Right lobe of liver (tissue), 4 donors: ENCODE measurements at regions not wholly inside any gene's neighbourhood (a gene's known extent, or its start where the extent isn't known, plus 50 kb on each side); places are given as distances from the start of the nearest gene placed in this dataset.

ENCODE experiments used
- POLR2A ChIP-seq: fragments of 450-650 bp; IDR thresholded peaks from one replicate; pipeline ENCODE4 v1.6.1; 2017; ENCODE audit warnings: antibody characterized with exemption, mild to moderate bottlenecking
- TF ChIP-seq, protein P1 (sequence below), 4 donors: fragments of 200-600 bp in 3 of 4; fragments of 450-650 bp in 1 of 4; IDR thresholded peaks; one replicate each; pipeline versions ENCODE4 v1.5.1 to v1.8.0; 2016 to 2022; ENCODE audit warnings: antibody characterized with exemption in 4 of 4, mild to moderate bottlenecking in 2 of 4
- donor health status: DM: no; HTN: no; CAD: no.
- donor health status: DM: no; HTN: no; CAD: no.
- donor health status: DM: no; HTN: yes; CAD: no.

- TF ChIP-seq, protein P1, sequence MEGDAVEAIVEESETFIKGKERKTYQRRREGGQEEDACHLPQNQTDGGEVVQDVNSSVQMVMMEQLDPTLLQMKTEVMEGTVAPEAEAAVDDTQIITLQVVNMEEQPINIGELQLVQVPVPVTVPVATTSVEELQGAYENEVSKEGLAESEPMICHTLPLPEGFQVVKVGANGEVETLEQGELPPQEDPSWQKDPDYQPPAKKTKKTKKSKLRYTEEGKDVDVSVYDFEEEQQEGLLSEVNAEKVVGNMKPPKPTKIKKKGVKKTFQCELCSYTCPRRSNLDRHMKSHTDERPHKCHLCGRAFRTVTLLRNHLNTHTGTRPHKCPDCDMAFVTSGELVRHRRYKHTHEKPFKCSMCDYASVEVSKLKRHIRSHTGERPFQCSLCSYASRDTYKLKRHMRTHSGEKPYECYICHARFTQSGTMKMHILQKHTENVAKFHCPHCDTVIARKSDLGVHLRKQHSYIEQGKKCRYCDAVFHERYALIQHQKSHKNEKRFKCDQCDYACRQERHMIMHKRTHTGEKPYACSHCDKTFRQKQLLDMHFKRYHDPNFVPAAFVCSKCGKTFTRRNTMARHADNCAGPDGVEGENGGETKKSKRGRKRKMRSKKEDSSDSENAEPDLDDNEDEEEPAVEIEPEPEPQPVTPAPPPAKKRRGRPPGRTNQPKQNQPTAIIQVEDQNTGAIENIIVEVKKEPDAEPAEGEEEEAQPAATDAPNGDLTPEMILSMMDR (IDR thresholded peaks at IDR 0.05), result no peak
- TF ChIP-seq POLR2A, result no peak
Observed at GRCh38 chr22:47437636-47438035, 675.2 kb downstream of the TBC1D22A start.
